Activated CD4-positive, alpha-beta T cell treated with anti-CD3 and anti-CD28 coated beads, Interleukin-2, Interleukin-4, amounts not matched to agents 100 ng/mL and 50 ng/mL, durations not matched to agents 16 hours and 8 hours (primary cell): ENCODE measurements at regions not wholly inside any gene's neighbourhood (a gene's known extent, or its start where the extent isn't known, plus 50 kb on each side); places are given as distances from the start of the nearest gene placed in this dataset.

Experiments
- DNase-seq: peaks from one replicate; pipeline ENCODE4 v3.0.0-alpha.2; 2020; ENCODE audit warnings: low spot score

- no peak for DNase-seq
These were observed 129.2 kb downstream of the UNC5CL start for GRCh38 chr6:40909811-40910210.

DNA sequence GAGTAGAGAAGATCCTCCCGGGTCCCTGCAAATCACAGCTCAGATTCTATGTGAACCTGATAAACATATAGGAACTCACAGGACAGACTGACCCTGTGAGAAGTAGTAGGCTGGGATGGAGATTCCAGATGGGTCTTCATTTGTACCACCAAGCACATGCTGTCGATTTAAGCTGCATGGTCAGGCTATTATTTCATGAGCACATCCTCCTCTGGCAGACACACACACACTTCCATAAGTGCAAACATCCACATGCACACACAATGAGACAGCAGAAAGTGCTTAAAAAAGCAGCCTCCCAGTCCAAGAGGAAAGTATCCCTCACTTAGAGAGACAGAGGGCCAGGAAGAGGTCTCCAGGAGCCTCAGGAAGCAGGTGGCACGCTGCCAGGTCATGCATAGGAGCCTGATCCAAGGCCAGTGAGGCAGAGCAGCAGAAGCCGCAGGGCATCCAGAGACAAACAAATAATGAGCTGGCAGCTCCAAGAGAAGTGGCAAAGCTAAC lies 131.8 kb downstream of the UNC5CL start:
- DNase-seq = no peak

DNA sequence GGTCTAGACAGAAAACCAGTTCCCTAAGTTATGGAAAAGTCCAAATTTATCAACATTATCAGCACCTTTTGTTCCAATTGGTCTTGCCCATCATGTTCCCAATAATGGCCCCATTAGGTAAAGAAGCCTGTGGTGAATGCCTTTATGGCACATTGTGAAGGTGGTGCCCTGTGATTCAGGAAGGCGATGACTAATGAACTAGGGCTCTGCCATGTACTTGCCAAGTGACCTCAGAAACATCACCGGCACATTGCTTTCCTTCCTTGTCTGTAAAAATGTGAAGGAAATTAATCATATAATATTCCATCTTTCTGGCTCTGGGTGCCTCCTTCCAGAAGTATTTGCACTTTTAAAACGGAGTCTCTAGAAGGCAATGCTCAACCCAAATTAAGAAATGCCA lies 132.3 kb downstream of the UNC5CL start:
- DNase-seq = no peak

- DNase-seq = no peak
These were observed 134.3 kb downstream of the UNC5CL start for GRCh38 chr6:40904583-40905194.

DNA sequence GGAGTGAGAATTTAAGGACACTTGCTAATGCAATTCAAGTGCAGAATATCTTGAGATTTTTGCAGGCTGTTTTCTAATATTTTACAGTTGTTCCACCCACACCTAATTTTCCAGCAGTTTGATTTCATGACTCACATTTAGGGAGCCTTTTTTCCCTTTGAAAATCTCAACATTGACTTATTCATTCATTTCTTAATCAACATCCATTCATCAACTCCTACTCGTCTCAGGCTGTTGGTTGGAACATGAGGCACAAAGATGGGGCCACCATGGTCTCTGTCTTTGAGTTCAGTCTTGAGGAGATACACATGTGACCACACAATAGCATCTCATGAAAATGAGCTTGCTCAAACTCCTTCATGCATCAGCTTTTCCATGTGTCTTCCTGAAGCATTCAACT lies 135.6 kb downstream of the UNC5CL start:
- no peak for DNase-seq

DNA sequence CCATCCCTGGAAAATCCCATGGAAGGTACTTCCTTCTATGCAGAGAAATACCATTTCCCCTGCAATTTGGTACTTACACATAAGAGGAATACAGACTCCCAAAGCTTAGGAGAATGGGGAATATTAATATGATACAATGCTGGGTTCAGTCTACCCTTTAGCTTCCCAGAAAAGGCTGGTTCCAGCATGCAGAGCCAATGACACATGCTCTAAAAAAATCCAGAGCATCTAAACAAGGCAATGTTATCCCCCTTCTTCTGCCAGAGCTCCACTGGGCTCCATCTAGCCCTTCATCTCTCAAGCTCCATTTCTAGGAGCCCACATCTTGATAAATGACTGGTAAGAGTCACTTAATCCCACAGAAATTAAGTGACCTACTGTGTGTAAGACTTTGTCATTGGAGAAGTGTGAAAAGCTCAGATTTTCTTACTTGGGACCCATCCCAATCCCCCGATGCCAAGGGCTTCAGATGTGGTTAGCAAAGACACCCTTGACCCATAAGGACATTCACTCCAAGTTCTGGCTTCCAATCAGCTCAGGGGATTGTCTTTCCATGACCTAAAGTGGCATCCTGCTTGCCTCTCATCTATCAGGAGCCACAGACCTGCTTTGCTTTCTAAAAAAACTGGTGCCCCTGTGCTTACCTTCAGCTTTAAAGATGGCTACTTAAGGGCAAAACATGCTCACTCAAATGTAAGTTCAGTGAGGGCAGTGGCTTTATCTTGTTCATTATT lies 137.5 kb downstream of the UNC5CL start:
- no peak for DNase-seq

DNA sequence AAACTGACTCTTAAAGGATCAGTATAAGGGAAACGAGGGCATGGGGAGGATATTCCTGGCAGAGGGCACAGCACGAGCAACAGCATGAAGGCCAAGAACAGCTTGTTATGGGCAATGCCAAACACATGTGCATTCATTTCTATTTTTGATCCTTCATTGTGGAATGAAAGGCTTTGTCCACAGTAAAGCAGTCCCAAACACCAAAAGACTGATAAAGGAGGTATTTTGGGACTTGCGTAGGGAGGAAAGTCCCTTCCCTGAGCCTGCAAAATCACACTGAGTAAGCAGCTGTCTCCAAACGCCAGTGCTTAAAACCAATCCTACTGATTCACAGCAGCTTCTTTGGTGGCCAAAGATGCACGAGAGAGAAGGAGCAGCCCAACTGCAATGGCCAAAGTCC lies 138.2 kb downstream of the UNC5CL start:
- DNase-seq = no peak

DNA sequence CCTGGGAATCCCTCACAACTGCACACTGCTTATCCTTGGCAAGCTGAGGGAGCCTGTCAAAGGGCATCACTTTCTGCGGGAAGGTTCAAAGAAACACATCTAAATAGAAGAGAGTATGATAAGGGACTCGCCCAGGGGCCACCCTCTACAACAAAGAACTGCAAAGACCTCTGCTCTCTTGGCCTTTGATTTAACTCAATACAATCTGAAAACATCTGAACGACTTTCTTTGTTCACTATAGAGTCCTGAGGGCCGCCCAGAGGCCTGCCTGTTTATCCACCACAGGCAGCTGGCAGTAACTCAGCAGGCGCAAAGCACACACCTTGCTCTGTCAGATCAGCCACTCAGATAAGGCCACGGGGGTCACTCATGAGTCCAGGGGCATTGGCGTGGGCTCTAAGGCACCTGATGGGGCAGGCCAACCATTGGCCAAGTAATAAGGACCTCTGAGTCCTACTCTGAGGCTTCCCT lies 139.3 kb downstream of the UNC5CL start:
- no peak for DNase-seq

DNA sequence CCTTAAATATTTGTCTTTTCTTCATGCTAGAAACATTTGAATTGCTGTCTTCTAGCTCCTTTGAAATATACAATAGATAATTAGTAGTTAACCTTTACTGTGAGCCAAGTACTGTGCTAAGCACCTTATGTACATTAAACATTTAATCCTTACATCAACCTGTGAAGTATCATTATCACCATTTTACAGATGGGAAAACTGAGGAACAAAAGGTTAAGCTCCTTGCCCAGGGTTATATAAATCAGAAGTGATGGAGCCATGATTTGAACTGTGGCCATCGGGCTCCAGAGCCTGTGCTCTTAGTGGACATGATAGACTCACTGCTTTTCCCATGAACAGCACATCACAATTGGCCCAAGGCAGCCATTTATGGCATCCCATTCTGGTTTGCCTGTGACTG lies 140.9 kb downstream of the UNC5CL start:
- DNase-seq = no peak

DNA sequence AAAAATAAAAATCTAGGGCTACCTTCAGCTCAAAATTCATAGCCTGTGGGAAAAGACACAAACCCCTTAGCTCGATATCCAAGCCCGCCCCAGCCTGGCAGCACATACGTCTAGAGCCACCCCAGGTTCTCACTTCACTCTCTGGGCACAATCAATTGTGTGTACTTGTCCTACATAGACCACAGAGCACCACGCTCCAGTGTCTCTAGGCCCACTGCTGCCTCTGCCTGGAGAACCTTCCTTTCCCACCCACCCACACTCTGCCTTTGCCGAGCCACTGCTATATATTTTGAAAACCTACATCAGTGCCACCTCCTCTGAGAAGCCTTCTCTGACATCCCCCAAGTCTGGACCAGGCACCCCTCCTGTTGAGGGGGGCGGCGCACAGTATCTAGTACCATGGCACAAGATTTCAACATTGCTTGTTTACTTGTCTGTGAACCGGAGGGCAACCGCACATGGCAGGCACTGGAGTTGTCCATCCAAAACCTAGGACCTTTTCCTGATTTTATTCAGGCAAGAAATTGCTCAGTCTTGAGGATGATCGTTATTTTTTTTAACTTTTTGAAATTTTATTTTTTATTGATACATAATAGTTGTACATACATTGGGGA lies 141.5 kb downstream of the UNC5CL start:
- DNase-seq = no peak

- DNase-seq = no peak
These were observed 142.3 kb downstream of the UNC5CL start for GRCh38 chr6:40896696-40897095.

GRCh38 chr6:40894962-40895799 lies 143.8 kb downstream of the UNC5CL start:
- DNase-seq = no peak

GRCh38 chr6:40893021-40893420 lies 146.0 kb downstream of the UNC5CL start:
- no peak for DNase-seq

- no peak for DNase-seq
These were observed 146.8 kb downstream of the UNC5CL start for GRCh38 chr6:40892223-40892622.

DNA sequence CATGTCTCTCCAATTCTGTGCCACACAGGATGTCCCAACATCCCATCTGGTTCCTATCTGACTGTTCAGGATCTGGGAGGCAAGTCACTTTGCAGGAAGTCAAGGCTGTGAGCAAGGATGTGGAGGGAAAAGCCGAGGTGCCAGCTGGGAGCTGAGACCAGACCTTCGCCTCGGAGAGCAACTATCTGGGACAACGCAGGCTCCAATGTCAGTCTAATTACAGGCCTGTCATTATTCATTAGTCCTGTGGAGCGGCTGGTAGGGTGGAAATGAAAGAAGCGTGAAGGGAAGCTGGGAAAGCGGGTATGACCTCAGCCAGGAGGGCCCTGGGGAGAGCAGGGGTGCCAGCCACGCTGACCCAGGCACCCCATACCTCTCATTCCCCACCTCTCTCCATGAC lies 147.3 kb downstream of the UNC5CL start:
- DNase-seq = no peak

DNA sequence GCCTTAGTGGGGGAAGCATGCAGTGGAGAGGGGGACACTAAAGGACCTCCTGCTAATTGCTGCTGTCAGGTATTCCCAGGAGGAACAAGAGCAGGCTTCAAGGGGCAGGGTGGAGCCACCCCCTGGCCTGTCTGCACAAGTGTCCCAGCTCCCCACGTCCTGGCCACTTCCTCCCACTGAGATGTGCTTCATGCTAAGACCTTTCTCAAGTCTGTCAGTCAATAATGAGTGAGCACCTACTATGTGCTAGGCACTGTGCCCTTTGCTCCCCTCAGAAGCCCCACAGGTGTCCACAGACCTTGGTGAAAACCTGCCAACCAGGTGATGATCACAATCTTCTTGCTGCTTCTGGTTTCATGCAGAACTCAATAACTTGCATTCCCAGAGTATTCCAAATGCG lies 147.9 kb downstream of the UNC5CL start:
- no peak for DNase-seq

DNA sequence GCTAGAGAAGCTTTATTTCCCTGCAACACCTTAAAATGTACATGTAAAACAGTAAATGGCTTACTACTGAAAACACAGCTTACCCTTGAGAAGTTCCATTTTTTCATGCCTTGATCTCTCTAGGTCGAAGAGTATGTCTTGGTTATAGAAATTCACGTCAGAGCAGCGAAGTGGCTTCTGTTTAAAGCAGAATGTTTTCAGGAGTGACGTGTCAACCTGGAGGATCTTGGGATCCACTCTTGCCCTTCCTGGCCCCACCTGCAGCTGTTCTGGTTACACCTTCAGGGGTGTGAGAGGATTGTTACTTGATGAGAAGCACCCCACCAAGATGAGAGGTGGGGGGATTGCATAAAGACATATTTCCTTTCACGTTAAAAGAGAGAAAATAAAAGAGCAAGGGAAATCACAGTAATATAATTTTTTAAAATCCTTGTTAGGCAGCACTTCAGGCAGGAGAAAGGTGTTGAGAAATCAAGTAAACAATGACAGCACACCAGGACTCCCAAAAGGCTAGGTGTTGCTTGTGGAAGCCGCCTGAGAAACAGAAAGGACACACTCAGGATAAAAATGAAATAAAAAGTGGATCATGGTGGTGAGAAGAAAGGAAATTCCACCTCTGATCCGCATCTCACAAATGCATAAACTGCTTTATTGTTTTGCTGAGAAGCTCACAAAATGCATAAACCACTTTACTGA lies 149.7 kb downstream of the UNC5CL start:
- no peak for DNase-seq

- no peak for DNase-seq
These were observed 150.5 kb downstream of the UNC5CL start for GRCh38 chr6:40888456-40888990.

- no peak for DNase-seq
These were observed 151.2 kb downstream of the UNC5CL start for GRCh38 chr6:40887792-40888340.

GRCh38 chr6:40887079-40887791 lies 151.8 kb downstream of the UNC5CL start:
- no peak for DNase-seq
